ENCODE measurements at regions not wholly inside any gene's neighbourhood (a gene's known extent, or its start where the extent isn't known, plus 50 kb on each side); places are given as distances from the start of the nearest gene placed in this dataset.
"Not testable (repeated sequence)": the region's sequence is repeated elsewhere in the genome, so short reads cannot be mapped to it uniquely, and the experiment has no call there.

DNA sequence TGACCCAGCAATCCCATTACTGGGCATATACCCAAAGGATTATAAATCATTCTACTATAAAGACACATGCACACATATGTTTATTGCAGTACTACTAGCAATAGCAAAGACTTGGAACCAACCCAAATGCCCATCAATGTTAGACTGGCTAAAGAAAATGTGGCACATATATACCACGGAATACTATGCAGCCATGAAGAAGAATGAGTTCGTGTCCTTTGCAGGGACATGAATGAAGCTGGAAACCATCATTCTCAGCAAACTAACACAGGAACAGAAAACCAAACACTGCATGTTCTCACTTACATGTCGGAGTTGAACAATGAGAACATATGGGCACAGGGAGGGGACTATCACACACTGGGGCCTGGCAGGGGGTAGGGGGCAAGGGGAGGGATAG is 183.0 kb downstream of the HACE1 start:
- DNase-seq (ENCODE audit: low read depth) = not testable (repeated sequence)

GRCh38 chr6:104675161-104675560 is 184.6 kb downstream of the HACE1 start:
- DNase-seq (ENCODE audit: low read depth) = not testable (repeated sequence)

GRCh38 chr6:104673078-104673477 is 186.6 kb downstream of the HACE1 start:
- DNase-seq (ENCODE audit: low read depth) = not testable (repeated sequence)

DNA sequence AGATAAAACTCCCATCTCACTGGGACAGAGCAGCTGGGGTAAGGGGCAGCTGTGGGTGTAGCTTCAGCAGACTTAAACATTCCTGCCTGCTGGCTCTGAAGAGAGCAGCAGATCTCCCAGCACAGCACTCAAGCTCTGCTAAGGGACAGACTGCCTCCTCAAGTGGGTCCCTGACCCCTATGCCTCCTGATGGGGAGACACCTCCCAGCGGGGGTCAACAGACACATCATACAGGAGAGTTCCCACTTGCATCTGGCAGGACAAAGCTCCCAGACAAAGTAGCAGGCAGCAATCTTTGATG is 188.2 kb downstream of the HACE1 start:
- DNase-seq (ENCODE audit: low read depth) = not testable (repeated sequence)

- DNase-seq (ENCODE audit: low read depth) = not testable (repeated sequence)
Observed at GRCh38 chr6:104670834-104671590, 188.7 kb downstream of the HACE1 start.

GRCh38 chr6:104669483-104669882 is 190.2 kb downstream of the HACE1 start:
- DNase-seq (ENCODE audit: low read depth) = no peak

GRCh38 chr6:104656235-104656634 is 203.5 kb downstream of the HACE1 start:
- no peak for DNase-seq (ENCODE audit: low read depth)

GRCh38 chr6:104653781-104654180 is 205.9 kb downstream of the HACE1 start:
- DNase-seq (ENCODE audit: low read depth) = no peak

DNA sequence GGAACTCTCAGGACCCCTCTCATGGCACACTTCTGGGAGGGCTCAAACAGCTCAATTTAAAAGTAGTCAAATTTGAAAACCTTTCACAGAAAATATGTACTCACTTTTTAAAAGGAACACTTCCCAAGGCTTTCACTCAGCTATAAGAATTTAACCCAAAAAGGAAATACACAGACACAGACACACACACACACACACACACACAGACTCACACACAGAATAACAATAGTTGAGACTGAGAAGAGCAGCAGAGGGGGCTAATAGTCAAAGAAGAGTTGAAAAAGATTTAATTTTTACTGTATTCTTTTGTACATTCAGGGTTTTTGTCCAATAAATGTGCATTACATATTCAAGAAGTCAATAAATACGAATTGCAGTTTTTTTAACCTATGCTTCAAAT is 211.4 kb downstream of the HACE1 start:
- no peak for DNase-seq (ENCODE audit: low read depth)

- no peak for DNase-seq (ENCODE audit: low read depth)
Observed at GRCh38 chr6:104644848-104645247, 214.9 kb downstream of the HACE1 start.

DNA sequence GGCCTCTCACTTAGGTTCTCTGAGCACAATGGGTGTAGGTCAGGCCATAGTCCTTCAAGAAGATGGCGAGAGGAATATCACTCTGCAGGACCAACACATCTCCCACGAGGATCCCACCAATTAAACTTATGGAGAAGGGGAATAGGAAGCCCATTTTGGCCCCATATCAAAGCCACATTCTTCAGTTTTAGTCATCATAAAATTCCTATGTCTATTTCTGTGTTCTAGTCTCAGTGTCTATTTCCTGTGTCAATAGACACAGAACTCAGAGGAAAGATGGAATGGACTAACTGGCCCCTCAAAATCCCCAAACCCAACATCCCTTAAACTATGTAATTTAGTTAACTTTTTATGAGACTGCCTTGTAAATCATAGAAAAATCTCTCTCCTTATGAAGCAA is 216.8 kb downstream of the HACE1 start:
- peak; percentile 10 for DNase-seq (ENCODE audit: low read depth)

- no peak for DNase-seq (ENCODE audit: low read depth)
Observed at GRCh38 chr6:104640761-104641160, 219.0 kb downstream of the HACE1 start.

DNA sequence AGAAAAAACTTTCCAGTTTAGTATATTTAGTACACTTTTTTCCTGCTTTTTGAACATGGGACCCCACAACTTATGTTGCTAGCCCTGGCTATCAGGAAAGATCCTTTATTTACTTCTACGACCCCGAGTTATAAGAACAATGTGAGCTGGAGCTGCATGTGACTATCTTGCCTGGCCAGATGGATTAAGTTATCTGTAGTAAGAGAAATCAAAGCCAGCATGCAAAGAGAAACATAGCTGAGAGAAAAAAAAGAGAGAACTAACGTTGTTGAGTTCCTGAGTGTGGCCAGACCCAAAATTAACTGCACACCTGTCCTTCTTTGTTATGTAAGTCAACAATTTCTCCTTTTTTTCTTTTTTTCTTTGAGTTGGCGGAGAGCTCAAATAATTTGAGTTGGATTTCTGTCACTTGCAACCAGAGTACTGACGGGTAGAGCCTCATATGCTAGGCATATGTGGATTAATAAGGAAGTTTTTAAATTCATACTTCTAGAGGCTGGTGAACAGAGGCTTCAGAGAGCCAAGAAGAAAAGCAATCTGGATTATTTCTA is 219.5 kb downstream of the HACE1 start:
- no peak for DNase-seq (ENCODE audit: low read depth)

GRCh38 chr6:104639668-104640067 is 220.1 kb downstream of the HACE1 start:
- peak; percentile 15 for DNase-seq (ENCODE audit: low read depth)

GRCh38 chr6:104638841-104639290 is 220.9 kb downstream of the HACE1 start:
- no peak for DNase-seq (ENCODE audit: low read depth)

DNA sequence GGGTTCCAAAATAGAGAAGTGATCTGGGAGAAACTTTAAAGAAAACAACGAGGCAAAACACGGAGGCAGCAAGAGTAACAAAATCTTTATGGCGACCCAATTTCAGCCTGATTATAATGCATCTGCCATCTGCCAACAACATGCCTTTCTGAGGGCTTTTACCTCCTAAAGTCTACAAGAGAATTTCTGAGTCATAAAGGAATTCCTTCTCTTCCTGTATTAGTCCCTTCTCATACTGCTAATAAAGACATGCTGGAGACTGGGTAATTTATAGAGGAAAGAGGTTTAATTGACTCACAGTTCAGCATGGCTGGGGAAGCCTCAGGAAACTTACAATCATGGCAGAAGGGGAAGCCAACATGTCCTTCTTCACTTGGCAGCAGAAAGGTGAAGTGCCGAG is 226.6 kb downstream of the HACE1 start:
- no peak for DNase-seq (ENCODE audit: low read depth)

- no peak for DNase-seq (ENCODE audit: low read depth)
Observed at GRCh38 chr6:104632588-104632987, 227.1 kb downstream of the HACE1 start.

DNA sequence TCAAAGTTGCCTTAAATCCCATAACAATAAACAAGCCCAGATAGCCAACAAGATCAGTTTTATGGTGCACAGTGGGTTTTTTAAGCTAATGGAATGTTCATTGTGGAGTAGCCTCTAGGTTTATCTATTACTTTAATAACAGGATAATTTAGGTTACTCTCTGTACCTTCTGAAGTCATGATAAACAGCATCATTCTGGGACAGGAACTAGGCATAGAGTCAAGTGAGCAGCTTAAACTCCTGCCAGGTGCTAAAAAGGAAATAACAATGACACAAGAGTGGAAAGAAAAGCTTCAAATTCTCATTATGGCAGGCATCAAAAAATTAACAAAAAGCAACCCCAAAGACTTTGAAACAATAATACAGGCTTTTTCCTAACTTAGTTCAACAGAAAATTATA is 228.8 kb downstream of the HACE1 start:
- no peak for DNase-seq (ENCODE audit: low read depth)

GRCh38 chr6:104630522-104630921 is 229.2 kb downstream of the HACE1 start:
- no peak for DNase-seq (ENCODE audit: low read depth)

DNA sequence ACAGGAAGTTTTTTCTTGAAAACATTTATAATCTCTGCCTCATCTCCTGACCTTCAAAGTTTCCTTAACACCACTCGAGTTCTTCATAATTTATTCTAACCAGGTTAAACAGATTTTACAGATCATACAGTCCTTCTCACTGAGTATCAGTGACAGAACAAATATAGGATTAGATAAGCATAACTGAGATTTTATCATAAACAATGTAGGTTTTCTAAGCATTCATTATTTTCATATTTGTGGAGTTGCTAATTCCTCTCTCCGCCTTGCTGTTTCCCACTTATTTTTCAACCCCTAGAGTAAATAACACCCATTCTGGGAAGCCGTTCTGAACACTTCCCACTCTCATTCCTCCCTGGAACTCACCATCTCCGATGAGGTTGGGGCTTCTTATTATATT is 229.9 kb downstream of the HACE1 start:
- no peak for DNase-seq (ENCODE audit: low read depth)

DNA sequence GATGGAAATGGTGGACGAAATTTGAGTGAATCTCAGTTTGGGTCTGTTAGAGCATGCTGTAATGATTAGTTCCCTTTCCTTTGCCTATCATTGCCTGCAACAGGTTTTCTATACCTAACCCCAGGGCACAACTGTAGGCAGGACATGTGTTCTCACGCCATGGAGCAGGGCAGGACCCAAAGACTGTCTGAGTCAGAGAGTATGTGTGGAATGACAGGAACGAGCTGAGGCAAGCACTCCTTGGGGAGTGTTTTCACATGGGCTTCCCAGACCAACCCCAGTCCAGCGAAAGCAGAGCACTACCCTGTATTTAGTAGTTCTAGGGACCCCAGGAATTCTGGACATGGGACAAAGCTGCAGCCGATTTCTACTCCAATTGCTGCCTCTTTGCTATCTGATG is 234.2 kb downstream of the HACE1 start:
- peak; percentile 53 for DNase-seq (ENCODE audit: low read depth)

DNA sequence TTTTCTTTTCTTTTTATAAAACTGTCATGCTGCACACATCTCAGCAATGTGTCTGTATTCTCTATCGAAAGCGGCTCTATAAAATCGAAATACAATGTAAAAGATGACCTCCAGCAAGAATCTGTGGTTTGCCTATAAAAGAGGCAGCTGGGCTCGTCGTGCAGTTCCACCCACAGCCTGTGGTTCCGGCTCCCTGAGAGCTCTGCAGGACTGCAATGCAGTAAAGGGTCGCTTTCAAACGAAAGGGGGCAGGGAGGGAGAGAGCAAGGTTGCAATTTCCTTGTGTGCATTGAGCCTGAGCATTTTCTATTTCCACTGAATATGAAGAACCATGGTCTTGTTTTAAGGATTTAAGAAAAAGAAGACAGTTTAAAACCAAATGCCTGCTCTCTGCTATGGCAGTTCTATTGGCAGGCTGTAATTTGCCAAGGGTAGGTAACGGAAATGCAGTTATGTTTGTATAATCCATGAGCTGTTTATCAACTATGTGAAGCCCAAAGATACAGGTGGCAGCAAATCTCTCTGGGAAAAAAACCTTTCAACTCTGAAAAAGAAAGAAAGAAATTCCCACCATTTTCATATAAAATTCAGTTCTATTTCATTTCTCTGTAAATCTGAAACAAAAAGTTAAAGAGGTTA is 236.5 kb downstream of the HACE1 start:
- no peak for DNase-seq (ENCODE audit: low read depth)

DNA sequence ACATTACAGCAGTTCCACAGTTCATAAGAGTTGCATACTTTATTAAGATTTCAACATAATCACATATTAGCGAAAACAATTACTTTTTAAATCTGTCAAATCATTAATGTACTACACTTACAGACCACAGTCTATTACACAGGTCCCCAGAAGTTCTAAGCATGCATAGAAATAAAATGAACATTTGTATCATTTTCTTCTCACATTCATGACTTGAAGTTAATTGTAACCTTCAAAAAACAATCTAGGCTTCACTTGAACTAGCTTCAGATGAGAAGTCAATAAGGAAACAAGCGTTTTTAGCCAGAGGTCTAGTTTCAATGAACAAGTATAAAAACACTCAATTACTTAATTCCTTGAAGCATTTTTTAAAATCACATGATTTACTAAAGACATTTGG is 238.3 kb downstream of the HACE1 start:
- no peak for DNase-seq (ENCODE audit: low read depth)

DNA sequence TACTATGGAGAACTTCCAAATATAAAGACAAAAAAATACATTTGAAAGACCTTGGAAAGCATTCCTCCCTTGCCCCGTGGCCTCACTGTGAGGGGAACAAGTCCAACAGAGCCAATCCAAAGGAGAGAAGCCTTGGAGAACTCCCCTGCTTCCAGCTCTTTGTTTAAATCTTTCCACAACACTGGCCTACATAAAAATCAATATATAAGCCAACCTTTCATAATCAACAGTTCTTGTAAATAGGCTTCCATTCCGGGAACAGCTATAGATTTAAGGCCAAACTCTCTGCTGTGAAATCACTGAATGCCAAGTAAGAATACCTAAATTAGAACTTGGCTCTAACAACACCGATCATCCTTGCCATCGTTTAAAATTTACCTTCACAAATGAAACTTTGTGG is 242.1 kb downstream of the HACE1 start:
- DNase-seq (ENCODE audit: low read depth) = no peak

All from HS-5 (cell line).